SK-N-SH treated with all-trans-retinoic acid at 6 μM for 48 hours (cell line): ENCODE measurements at regions not wholly inside any gene's neighbourhood (a gene's known extent, or its start where the extent isn't known, plus 50 kb on each side); places are given as distances from the start of the nearest gene placed in this dataset.

Experiments used
- ATAC-seq: fragments of 200-7000 bp; cut with Tn5 transposase; 3 replicates; pipeline ENCODE4 v1.9.1; 2020; ENCODE audit warnings: mild to moderate bottlenecking, moderate library complexity
- ARNTL ChIP-seq: fragments of 450-650 bp; formaldehyde crosslinking; IDR thresholded peaks from 2 replicates; pipeline ENCODE4 v1.5.0; 2020; ENCODE audit warnings: low read depth, mild to moderate bottlenecking, moderate library complexity, borderline replicate concordance
- BACH2 ChIP-seq: fragments of 250-450 bp; sonication (Bioruptor Pico); IDR thresholded peaks from 2 replicates; pipeline ENCODE4 v1.9.0; 2021; ENCODE audit warnings: mild to moderate bottlenecking, borderline replicate concordance
- CSDC2 ChIP-seq: fragments of 250-450 bp; sonication (Bioruptor Pico); IDR thresholded peaks from 2 replicates; pipeline ENCODE4 v1.5.0; 2020; ENCODE audit warnings: mild to moderate bottlenecking, moderate library complexity
- CSRNP3 ChIP-seq: fragments of 250-450 bp; sonication (Bioruptor Pico); IDR thresholded peaks from 2 replicates; pipeline ENCODE4 v1.5.1; 2021; ENCODE audit warnings: mild to moderate bottlenecking, moderate library complexity
- ESRRG ChIP-seq: fragments of 250-450 bp; sonication (Bioruptor Pico); IDR thresholded peaks from 2 replicates; pipeline ENCODE4 v1.6.1; 2021; ENCODE audit warnings: mild to moderate bottlenecking
- GLIS3 ChIP-seq: fragments of 250-450 bp; sonication (Bioruptor Pico); IDR thresholded peaks from 2 replicates; pipeline ENCODE4 v1.5.0; 2020; ENCODE audit warnings: mild to moderate bottlenecking, moderate library complexity
- ISL1 ChIP-seq: fragments of 250-450 bp; sonication (Bioruptor Pico); IDR thresholded peaks from 2 replicates; pipeline ENCODE4 v2.1.2; 2022; ENCODE audit warnings: mild to moderate bottlenecking, moderate library complexity
- OSR1 ChIP-seq: fragments of 250-450 bp; sonication (Bioruptor Pico); IDR thresholded peaks from 2 replicates; pipeline ENCODE4 v1.8.0; 2022; ENCODE audit warnings: moderate library complexity, mild to moderate bottlenecking, inconsistent platforms
- PATZ1 ChIP-seq: fragments of 250-450 bp; sonication (Bioruptor Pico); IDR thresholded peaks from 2 replicates; pipeline ENCODE4 v1.8.0; 2020; ENCODE audit warnings: mild to moderate bottlenecking, moderate library complexity, borderline replicate concordance
- POU6F1 ChIP-seq: fragments of 250-450 bp; sonication (Bioruptor Pico); IDR thresholded peaks from 2 replicates; pipeline ENCODE4 v1.8.0; 2021; ENCODE audit warnings: low read depth, mild to moderate bottlenecking, moderate library complexity, borderline replicate concordance
- PPARA ChIP-seq: fragments of 250-450 bp; sonication (Bioruptor Pico); IDR thresholded peaks from 2 replicates; pipeline ENCODE4 v1.5.0; 2020; ENCODE audit warnings: mild to moderate bottlenecking, borderline replicate concordance
- RARB ChIP-seq: fragments of 250-450 bp; sonication (Bioruptor Pico); IDR thresholded peaks from 2 replicates; pipeline ENCODE4 v1.8.0; 2021; ENCODE audit warnings: mild to moderate bottlenecking, moderate library complexity
- SNAI2 ChIP-seq: fragments of 250-450 bp; sonication (Bioruptor Pico); IDR thresholded peaks from 2 replicates; pipeline ENCODE4 v1.5.0; 2020; ENCODE audit warnings: mild to moderate bottlenecking, moderate library complexity
- TCF4 ChIP-seq: fragments of 250-450 bp; sonication (Bioruptor Pico); IDR thresholded peaks from 2 replicates; pipeline ENCODE4 v1.8.0; 2021; ENCODE audit warnings: mild to moderate bottlenecking, moderate library complexity, borderline replicate concordance
- TOX ChIP-seq: fragments of 250-450 bp; sonication (Bioruptor Pico); IDR thresholded peaks from 2 replicates; pipeline ENCODE4 v1.8.0; 2021; ENCODE audit warnings: mild to moderate bottlenecking, moderate library complexity, borderline replicate concordance
- ZC3H10 ChIP-seq: fragments of 250-450 bp; sonication (Bioruptor Pico); IDR thresholded peaks from 2 replicates; pipeline ENCODE4 v1.5.1; 2021; ENCODE audit warnings: mild to moderate bottlenecking, moderate library complexity
- ZFP30 ChIP-seq: fragments of 450-650 bp; formaldehyde crosslinking; IDR thresholded peaks from 2 replicates; pipeline ENCODE4 v1.5.0; 2022; ENCODE audit warnings: mild to moderate bottlenecking, moderate library complexity
- ZNF565 ChIP-seq: fragments of 450-650 bp; formaldehyde crosslinking; conservative IDR thresholded peaks from 2 replicates; pipeline ENCODE4 v1.5.0; 2020; ENCODE audit warnings: low read depth, mild to moderate bottlenecking, moderate library complexity
- ZNF70 ChIP-seq: fragments of 450-650 bp; formaldehyde crosslinking; IDR thresholded peaks from 2 replicates; pipeline ENCODE4 v1.5.0; 2020; ENCODE audit warnings: mild to moderate bottlenecking, moderate library complexity
- ZNF8 ChIP-seq: fragments of 450-650 bp; formaldehyde crosslinking; IDR thresholded peaks from 2 replicates; pipeline ENCODE4 v1.5.0; 2020; ENCODE audit warnings: mild to moderate bottlenecking, moderate library complexity
- TF ChIP-seq, protein P1 (sequence below): fragments of 250-450 bp; sonication (Bioruptor Pico); IDR thresholded peaks from 2 replicates; pipeline ENCODE4 v1.5.1; 2020; ENCODE audit warnings: low read depth, mild to moderate bottlenecking, moderate library complexity
- TF ChIP-seq, protein P2 (sequence below): fragments of 250-450 bp; sonication (Bioruptor Pico); IDR thresholded peaks from 2 replicates; pipeline ENCODE4 v1.5.0; 2020; ENCODE audit warnings: mild to moderate bottlenecking, moderate library complexity

GRCh38 chr4:38328989-38329729 is 334.8 kb upstream of the KLF3 start:
- ATAC-seq: no peak
- no peak for TF ChIP-seq SNAI2
- no peak for TF ChIP-seq TCF4 (CRISPR knock-in tag)
- no peak for TF ChIP-seq CSDC2 (CRISPR knock-in tag)
- TF ChIP-seq GLIS3 (CRISPR knock-in tag): no peak
- TF ChIP-seq ARNTL (CRISPR knock-in tag): no peak
- TF ChIP-seq ZFP30 (CRISPR knock-in tag): no peak
- TF ChIP-seq, protein P1, sequence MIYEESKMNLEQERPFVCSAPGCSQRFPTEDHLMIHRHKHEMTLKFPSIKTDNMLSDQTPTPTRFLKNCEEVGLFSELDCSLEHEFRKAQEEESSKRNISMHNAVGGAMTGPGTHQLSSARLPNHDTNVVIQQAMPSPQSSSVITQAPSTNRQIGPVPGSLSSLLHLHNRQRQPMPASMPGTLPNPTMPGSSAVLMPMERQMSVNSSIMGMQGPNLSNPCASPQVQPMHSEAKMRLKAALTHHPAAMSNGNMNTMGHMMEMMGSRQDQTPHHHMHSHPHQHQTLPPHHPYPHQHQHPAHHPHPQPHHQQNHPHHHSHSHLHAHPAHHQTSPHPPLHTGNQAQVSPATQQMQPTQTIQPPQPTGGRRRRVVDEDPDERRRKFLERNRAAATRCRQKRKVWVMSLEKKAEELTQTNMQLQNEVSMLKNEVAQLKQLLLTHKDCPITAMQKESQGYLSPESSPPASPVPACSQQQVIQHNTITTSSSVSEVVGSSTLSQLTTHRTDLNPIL (CRISPR knock-in tag): no peak
- TF ChIP-seq TOX: no peak
- TF ChIP-seq RARB (CRISPR knock-in tag): no peak
- no peak for TF ChIP-seq ZNF8
- TF ChIP-seq ZNF565 (CRISPR knock-in tag): no peak
- TF ChIP-seq ESRRG (CRISPR knock-in tag): no peak
- no peak for TF ChIP-seq PATZ1 (CRISPR knock-in tag)
- no peak for TF ChIP-seq PPARA
- no peak for TF ChIP-seq BACH2 (CRISPR knock-in tag)
- TF ChIP-seq ISL1 (CRISPR knock-in tag): no peak

- TF ChIP-seq ZNF565 (CRISPR knock-in tag): no peak
- no peak for TF ChIP-seq SNAI2
- no peak for TF ChIP-seq TOX
- TF ChIP-seq ARNTL (CRISPR knock-in tag): no peak
- no peak for TF ChIP-seq ISL1 (CRISPR knock-in tag)
- TF ChIP-seq TCF4 (CRISPR knock-in tag): peak; percentile 29; the same call in 1 of the 2 replicates
- TF ChIP-seq, protein P2, sequence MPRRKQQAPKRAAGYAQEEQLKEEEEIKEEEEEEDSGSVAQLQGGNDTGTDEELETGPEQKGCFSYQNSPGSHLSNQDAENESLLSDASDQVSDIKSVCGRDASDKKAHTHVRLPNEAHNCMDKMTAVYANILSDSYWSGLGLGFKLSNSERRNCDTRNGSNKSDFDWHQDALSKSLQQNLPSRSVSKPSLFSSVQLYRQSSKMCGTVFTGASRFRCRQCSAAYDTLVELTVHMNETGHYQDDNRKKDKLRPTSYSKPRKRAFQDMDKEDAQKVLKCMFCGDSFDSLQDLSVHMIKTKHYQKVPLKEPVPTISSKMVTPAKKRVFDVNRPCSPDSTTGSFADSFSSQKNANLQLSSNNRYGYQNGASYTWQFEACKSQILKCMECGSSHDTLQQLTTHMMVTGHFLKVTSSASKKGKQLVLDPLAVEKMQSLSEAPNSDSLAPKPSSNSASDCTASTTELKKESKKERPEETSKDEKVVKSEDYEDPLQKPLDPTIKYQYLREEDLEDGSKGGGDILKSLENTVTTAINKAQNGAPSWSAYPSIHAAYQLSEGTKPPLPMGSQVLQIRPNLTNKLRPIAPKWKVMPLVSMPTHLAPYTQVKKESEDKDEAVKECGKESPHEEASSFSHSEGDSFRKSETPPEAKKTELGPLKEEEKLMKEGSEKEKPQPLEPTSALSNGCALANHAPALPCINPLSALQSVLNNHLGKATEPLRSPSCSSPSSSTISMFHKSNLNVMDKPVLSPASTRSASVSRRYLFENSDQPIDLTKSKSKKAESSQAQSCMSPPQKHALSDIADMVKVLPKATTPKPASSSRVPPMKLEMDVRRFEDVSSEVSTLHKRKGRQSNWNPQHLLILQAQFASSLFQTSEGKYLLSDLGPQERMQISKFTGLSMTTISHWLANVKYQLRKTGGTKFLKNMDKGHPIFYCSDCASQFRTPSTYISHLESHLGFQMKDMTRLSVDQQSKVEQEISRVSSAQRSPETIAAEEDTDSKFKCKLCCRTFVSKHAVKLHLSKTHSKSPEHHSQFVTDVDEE: peak; percentile 44; the same call in 1 of the 2 replicates
- no peak for TF ChIP-seq CSRNP3 (CRISPR knock-in tag)
- TF ChIP-seq ZNF8: no peak
- TF ChIP-seq BACH2 (CRISPR knock-in tag): no peak
- TF ChIP-seq OSR1 (CRISPR knock-in tag): no peak
- no peak for TF ChIP-seq ZC3H10
Observed at GRCh38 chr4:38330321-38330720, 333.7 kb upstream of the KLF3 start.

GRCh38 chr4:38330936-38331335 is 333.1 kb upstream of the KLF3 start:
- ATAC-seq: no peak
- TF ChIP-seq POU6F1 (CRISPR knock-in tag) (no peak), BACH2 (CRISPR knock-in tag) (no peak), ESRRG (CRISPR knock-in tag) (no peak), ZNF565 (CRISPR knock-in tag) (no peak), CSDC2 (CRISPR knock-in tag) (no peak), TCF4 (CRISPR knock-in tag) (no peak), TOX (no peak), RARB (CRISPR knock-in tag) (no peak), ZC3H10 (no peak), PATZ1 (CRISPR knock-in tag) (no peak), SNAI2 (no peak), ZNF70 (CRISPR knock-in tag) (no peak), ISL1 (CRISPR knock-in tag) (no peak)
- TF ChIP-seq, all 23 proteins: peak for 0

More at GRCh38 chr4:38330321-38330720, 333.7 kb upstream of the KLF3 start:
- no peak for ATAC-seq
